ENCODE measurements at regions not wholly inside any gene's neighbourhood (a gene's known extent, or its start where the extent isn't known, plus 50 kb on each side); places are given as distances from the start of the nearest gene placed in this dataset.
"Not testable (repeated sequence)": the region's sequence is repeated elsewhere in the genome, so short reads cannot be mapped to it uniquely, and the experiment has no call there.

DNA sequence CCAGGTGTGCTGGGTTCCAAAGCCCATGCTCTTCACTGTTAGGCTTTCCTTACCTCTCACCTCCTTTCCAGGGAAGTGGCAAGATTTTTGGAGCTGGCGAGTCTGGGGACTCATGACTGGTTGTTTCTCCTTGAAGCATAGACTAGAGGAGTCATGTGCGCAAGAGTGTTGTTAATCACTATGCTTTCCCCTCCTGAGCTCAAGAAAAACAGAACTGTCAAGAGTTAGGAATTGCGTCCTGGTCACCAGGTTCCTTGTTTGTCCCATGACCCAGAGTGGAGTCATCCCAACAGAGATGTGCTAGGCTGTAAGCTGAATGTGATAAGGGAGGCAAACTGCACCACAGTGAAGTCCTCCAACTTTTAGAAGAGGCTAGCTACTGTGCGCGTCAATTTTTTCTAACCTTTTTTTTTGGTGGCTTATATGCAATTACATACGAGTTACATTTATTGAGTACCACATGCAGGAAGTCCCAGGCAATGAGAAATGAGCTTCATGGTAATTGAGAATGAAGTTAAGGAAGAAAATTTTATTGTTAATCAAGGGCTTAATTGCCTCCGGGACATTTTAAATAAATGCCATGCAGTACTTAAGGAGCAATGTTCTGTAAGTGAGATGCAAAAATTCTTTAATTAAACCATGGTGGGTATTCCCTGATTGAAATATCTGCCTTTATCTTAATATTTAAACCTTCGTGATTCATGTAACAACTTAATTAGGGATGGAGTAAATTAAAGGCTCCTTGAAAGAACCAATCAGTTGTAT lies 233.9 kb downstream of the ZIC5 start:
- DNase-seq (ENCODE audit: low spot score) = no peak

DNA sequence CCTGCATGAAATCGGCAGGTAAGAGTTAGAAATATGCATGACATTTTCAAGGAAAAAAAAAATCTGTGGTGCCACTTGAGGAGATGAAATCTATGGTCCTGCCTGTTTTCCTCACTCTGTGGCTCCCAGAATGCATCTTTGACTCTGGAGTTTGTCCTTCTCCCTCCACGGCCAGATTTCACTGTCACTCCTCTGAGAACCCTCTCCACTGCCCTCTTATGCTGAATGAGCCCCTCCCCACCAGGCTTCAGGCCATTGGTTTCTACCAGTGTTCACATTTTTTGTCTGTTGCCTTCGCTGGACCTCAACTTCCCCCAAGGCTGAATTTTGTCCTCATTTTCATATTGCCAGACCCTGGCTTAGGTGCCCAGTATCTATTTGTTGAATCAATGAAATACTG lies 235.0 kb downstream of the ZIC5 start:
- DNase-seq (ENCODE audit: low spot score) = no peak

DNA sequence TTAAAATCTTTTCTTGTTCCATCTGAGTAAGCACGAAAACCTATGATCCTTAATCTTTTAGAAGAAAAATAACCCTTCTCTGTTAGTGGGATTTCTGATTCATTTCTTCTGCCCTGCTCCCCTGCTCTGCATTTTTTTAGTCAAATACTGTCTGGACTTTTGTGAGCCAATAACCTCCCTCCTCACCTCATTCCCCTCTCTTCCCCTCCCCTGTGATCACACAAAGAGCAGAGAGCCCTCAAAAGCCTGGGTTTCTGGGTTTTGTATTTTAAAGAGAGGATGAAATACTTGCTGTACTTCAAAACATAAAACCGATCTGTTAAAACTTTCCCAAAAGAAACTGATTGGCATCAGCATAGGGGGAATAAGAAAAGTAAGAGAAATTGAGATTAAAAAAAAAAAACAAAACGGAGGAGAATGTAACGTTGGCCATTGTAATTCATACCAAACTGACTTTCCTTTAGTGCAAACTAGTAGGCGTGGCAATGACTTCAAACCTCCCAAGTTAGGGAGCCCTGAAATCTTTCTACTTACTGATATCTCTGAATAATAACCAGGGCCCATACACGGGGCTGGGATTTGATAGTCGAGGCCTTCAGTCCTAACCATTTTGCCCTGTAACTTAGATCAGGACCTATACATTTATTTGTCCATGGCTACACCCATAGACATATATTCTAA lies 232.9 kb downstream of the TM9SF2 start:
- no peak for DNase-seq (ENCODE audit: low spot score)

DNA sequence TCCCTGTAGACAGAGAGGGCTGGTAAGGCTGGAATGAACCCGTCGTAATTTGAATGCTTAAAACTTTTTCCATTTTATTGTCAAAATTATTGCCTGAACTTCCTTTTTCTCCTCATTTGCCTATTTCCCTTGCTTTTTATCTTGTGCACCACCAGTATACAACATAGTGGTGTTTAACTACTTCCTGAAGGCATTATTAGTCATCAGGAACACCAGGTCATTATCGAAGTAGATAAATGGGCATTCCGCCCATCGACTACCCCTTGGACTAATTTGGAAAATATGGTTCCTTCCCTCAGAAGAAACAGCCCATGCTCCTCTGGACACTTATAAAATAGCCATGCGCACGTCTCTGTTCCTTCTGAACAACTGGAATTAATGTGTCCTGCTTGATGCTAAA lies 232.1 kb downstream of the TM9SF2 start:
- peak; percentile 28 for DNase-seq (ENCODE audit: low spot score)

DNA sequence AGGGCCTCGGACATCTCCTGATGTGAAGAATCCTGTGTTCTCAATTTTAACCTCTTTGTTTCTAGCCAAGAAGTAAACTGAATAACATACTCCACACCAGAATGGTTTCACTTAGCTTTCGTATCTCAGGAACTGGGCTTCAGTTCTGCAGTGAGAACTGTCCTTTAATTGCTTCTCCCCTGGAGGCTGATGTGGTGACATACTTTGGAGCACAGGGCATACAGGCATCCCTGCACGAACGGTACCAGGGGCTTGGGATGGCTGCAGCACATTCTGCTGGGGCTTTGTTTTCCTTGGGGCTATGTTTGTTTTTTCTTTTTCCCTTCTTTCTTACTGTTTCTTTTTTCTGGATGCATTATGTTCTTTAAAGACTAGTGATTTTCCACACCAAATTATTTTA lies 230.5 kb downstream of the TM9SF2 start:
- DNase-seq (ENCODE audit: low spot score) = no peak

DNA sequence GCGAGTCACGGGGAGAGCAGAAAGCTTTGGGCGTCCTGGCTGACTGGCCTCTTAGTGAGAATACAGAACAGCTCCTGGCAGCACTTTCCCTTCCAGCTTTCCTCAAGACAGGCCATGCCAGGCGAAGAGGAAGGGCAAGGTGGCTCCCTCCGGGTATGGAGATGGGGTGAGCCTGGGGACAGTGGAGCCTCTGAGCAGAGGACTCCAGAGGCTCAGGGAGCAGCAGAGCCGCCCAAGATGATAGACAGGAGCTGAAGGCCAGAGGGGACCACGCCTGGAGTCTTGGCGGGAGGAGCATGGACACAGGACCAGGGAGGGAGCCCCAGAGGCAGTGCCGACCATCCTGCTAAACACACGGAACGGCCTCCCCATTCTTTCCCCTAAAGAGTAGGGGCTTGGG lies 229.1 kb downstream of the TM9SF2 start:
- no peak for DNase-seq (ENCODE audit: low spot score)

DNA sequence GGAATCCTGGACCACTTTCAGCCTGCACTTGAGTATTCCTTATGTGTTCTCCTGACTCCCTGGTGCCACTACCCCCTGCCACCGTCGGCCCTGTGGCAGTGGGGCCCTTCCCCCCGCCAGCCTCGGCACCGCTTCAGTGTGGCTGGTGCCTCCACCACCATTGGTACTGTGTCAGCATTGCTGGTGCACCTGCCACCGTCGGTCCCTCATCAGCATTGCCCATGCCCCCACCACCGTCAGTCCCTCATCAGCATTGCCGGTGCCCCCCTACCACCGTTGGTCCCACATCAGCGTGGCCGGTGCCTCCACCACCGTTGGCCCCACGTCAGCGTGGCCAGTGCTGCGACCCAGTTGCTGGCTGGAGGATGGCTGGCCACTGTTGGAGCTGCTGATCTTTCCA lies 228.5 kb downstream of the TM9SF2 start:
- DNase-seq (ENCODE audit: low spot score) = no peak

DNA sequence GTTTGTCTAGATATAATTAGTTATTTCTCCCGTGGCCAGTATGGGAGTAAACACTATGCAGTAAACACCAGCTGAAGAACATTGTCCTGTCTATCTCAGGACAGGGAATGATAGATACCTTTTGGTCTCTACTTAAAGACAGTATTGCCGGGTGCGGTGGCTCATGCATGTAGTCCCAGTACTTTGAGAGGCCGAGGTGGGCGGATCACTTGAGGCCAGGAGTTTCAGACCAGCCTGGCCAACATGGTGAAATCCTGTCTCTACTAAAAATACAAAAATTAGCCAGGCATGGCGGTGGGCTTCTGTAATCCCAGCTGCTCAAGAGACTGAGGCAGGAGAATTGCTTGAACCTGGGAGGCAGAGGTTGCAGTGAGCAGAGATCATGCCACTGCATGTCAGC lies 226.4 kb downstream of the TM9SF2 start:
- DNase-seq (ENCODE audit: low spot score) = not testable (repeated sequence)

DNA sequence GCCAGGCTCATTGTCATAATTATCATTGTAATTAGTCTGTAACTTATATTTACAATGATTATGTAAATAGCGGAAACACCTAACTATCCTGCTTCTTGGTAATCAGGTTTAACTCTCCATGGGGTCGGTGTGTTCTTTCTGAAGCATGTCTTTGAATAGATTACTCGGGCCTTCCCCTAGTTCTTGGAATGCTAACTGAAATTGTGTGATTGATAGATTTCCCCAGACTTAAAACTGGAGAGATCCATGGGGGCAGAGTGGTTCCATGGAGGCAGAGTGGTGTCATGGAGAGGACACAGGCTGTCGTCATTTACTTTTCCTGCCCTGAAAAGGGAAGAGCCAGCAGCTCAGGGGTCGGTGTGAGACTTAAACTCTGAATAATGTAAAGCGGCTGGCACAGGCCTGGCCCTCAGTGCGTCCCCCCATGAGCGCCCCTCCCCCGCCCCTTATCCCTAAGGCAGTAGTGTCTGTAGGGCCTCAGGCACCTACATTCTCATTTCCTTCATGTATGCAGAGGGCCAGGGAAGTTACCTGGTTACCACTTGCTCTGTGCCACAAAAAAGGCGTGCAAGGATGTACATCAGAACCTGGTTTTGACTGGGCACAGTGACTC lies 225.1 kb downstream of the TM9SF2 start:
- DNase-seq (ENCODE audit: low spot score) = no peak

DNA sequence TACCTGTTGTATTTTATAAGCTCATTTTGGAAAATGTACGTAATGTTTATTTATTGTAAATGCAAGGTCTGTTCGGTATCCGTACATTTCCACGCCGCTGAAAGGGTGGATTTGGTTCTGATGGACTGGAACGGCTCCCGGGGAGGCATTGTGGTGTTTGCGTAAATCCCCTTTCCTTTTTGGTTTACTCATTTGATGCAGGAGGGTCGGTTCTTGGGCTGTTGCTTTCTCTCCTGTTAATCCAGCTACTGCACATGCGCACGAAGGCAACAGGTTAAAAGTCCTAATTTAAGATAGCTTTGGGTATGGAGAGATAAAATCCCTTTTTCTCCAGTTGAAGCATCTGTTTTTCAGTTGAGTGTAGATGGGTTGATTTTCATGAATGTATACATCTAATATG lies 224.4 kb downstream of the TM9SF2 start:
- DNase-seq (ENCODE audit: low spot score) = no peak

DNA sequence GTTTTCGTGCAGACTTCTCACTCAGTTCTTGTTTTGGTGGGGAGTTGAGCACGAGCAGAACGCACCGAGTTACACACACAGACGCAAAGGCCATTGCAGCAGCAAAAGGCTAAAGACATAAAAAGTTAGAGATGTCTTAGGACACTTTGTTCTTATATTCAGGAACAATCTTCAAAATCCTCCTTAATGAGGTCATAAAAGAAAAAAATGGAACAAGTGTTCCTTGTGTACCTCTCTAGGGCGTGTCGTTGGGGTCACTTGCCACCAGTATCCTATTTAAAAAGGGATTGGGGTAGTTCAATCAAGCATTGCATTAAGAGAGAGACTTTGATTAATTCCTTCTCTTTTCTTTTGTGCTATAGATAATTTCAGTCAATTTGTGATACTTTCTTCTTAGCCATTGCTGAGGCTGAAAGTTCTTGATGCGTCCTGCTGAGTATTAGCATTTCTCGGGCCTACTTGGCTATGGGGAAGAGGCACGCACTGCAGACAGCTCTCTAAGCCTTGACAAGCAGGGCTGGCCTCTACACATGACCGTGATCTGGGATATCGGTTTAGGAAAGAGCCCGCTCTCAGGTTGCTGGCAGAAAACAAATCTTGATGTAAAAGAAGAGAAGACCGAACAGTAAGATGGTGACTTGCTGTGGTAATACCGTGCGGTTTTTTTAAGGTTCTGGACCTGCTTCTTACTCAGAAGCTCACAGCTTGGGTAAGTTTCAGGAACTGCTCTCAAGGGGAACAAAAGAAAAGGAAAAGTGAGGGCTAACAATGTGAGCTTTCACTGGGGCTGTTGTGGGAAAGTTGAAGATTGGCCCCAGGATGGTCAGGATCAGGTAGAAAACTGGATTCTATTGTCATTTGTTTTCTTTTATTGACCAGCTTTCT lies 223.6 kb downstream of the TM9SF2 start:
- no peak for DNase-seq (ENCODE audit: low spot score)

DNA sequence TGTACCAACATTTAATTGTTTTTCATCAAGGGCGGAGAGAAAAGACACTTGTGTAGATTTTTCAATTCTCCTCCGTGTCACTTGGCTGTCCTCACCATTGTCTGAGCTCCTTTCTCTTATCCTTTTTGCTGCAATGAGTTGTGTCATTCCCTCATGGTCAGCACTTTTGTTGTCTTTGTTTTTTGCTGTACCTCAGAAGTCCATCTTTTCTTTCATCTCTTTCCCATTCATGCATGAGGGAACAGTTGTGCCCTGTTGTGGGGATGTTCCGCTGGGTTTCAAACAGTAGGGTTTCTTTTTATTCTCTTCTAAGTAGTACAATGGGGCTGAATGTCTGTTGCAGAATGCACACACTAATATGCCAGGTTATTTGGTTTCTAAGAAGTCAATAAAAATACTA lies 222.6 kb downstream of the TM9SF2 start:
- DNase-seq (ENCODE audit: low spot score) = no peak

DNA sequence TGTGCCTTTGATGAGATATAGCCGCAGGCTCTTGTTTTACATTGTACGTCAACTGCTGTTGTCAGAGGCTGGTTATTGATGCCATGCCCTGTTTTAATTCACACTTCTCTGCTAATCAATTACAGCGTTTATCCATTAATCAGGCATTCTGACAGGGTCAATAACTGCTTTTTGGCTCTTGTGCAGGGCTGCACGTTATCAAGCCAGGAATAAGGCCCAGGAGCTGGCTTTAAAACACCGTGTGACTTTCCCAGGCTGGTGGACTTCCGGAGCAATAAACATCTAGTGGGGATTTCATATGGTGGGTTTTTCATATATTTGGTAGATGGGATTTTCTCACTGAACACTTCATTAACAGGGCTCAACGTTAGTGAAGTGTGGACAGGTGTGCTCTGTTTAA lies 221.7 kb downstream of the TM9SF2 start:
- no peak for DNase-seq (ENCODE audit: low spot score)

DNA sequence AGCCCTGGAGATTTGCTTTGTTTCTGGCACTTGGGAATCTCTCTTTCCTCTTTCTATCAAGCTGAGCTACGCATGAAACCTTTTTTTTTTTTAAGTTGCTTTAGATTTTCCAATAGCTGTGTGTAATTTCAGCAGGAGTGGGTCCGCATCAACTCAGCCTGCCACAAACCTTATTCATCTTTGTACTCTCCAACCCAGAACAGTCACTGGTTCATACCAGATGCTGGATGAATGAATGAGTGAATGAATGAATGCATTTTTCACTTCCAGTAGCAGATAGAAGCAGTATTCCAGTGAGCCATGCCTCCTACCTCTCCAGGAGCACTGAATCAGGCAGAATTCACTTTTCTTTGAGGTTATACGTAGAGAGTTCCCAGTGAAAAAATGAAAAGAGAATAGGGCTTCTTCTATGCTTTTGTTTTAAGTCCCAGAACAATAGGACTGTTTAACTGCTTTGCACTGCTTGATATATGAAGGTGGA lies 221.1 kb downstream of the TM9SF2 start:
- DNase-seq (ENCODE audit: low spot score) = no peak

DNA sequence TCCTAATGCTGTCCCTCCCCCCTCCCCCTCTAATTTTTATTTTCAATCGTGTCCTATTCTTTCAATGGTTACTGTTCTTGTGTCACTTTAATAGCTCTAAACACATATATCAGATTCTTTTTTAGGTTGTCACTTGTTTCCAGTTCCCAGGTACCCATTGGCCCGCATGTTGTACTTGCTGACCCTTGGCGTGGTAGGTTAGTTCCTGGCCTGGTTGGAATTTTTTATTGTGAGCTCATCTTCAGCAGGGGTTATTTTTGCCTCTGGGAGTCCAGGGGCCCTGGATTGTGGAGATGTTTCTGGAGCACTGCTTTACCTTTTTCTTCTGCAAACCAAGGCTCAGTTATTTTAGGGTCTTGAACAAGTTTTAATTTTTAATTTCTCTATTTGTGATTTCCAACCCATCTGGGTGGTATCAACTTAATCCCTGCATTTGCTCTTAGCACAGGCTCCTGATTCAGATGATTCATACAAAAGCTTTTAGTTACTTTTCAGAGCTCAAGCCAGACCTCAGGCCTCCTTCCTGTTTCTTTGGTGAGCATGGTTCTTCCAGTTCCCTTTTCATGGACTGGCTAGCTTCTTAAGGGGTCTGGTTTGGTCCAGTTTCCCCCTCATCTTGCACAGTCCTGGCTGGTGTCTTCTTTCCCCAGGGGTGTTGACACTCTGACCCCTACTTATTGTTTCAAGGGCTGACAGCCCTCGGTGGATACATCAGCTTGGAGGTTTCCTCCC lies 220.5 kb downstream of the TM9SF2 start:
- DNase-seq (ENCODE audit: low spot score) = no peak

DNA sequence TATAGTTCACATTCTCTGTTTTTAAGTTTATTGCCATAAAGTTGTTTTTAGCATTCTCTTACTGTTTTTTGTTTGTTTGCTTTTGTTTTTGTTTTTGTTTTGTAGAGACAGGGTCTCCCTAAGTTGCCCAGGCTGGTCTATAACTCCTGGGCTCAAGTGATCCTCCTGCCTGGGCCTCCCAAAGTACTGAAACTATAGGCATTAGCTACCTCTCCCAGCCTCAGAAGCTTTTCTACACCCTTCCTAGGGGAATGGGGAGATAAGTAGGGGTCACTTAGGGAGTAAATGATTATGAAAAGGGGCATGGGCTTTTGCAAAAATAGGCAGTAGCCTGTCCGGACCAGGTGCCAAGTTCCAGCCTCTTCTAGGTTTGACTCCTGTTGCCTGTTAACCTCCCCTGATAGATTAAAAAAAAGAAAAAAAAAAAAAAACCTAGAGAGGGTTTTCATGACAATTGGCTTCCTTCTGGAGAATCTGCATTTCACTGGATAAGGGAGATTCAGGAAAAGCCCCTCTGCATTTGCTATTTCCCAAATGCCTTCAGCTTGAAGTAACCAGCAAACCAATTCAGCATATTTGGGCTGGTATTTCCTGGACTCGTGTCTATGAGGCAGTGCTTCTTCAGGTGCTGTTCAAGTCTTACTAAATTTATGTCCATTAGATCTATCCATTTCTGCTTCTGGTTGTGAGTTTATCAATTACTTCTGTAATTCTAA lies 216.8 kb downstream of the TM9SF2 start:
- no peak for DNase-seq (ENCODE audit: low spot score)

DNA sequence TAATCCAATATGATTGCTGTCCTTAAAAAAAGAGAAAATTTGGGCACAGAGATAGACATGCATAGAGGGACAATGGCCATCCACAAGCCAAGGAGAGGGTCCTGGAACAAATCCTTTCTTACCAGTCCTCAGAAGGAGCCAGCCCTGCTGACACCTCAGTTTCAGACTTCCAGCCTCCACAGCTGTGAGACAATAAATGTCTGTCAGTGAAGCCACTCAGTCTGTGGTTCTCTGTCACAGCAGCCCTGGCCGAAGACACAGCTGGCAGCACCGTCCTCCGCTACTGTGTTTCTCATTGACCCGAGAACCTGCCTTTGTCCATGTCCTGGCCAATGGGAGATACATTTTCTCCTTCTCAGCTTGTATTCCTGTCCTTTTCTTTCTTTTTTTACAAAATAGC lies 207.9 kb downstream of the TM9SF2 start:
- no peak for DNase-seq (ENCODE audit: low spot score)

DNA sequence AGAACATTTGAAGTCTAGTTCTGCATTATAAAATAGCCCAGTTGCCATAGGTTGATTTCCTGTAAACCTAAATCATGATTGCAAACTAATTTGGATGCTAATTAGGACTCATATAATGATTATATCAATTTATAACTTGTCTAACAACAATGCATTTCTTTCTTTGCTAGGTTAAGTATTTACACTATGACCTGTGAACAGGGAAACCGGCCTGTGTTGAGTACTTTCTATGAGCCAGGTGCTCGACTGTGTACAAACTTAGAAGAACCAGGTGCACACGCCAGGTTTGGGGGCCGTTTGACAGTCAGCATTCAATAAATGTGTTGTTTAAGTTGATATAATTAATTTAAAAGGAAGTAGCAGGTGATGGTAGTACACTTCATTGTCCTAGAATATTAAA lies 203.1 kb downstream of the TM9SF2 start:
- DNase-seq (ENCODE audit: low spot score) = no peak

DNA sequence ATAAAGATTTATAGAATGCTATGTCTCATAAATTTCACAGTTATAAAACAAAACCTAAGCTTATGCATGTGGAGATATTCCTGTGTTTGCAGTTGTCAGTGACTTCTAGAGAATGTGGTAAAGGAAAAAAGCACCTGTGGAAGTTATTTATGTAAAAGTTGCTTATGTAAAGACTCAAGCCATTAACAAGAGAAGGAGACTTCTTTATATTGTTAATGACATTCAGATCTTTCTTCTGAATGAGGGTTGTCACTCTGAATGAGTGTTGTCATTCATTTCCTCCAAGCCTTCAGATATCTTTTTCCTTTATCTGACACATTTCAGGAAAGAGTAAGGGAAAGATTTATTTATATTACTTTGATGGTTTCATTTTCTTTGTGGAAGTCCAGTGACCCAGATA lies 202.6 kb downstream of the TM9SF2 start:
- DNase-seq (ENCODE audit: low spot score) = no peak

DNA sequence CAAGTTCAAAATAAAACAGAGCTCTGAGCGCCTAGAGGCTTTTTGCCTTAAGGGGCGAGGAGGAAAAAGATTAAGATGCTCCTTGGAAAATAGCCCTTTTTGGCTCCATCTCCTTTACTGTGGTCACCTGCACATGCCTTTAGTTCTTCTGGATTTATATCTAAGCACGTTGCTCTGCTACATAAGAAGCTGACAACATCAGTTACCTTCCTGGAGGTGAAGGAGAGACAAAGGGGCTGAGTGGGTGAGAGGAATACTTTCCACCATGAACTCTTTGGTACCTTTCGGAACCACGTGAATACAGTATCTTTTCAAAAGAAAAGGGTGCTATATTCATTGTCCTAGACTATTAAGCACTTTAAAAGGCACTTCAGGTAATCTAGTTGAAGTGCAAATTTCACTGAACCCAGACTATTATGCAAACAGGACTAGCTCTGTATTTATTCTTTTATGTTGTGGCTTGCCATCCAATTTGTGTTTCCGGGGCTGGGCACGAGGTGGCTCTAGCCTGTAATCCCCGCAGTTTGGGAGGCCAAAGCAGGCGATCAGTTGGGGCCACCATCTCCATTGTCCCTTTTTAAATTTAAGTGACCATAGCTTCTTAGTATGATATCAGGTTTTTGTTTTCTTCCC lies 201.5 kb downstream of the TM9SF2 start:
- no peak for DNase-seq (ENCODE audit: low spot score)
